GM18508 (cell line): ENCODE measurements at regions not wholly inside any gene's neighbourhood (a gene's known extent, or its start where the extent isn't known, plus 50 kb on each side); places are given as distances from the start of the nearest gene placed in this dataset.
"Not testable (repeated sequence)": the region's sequence is repeated elsewhere in the genome, so short reads cannot be mapped to it uniquely, and the experiment has no call there.

Source experiments
- ATAC-seq: cut with Tn5 transposase; IDR thresholded peaks from one replicate; pipeline ENCODE4 v1.9.1; 2021; ENCODE audit warnings: moderate number of reproducible peaks; ENCODE audit not compliant: insufficient read depth, unreplicated experiment

- ATAC-seq, result no peak
Observed at GRCh38 chr4:189202182-189202868, 738.3 kb upstream of the FRG1 start.

- ATAC-seq, result no peak
Observed at GRCh38 chr4:189202869-189203271, 737.8 kb upstream of the FRG1 start.

GRCh38 chr4:189204616-189205015 lies 736.1 kb upstream of the FRG1 start:
- no peak for ATAC-seq

- no peak for ATAC-seq
Observed at GRCh38 chr4:189206953-189207352, 733.7 kb upstream of the FRG1 start.

DNA sequence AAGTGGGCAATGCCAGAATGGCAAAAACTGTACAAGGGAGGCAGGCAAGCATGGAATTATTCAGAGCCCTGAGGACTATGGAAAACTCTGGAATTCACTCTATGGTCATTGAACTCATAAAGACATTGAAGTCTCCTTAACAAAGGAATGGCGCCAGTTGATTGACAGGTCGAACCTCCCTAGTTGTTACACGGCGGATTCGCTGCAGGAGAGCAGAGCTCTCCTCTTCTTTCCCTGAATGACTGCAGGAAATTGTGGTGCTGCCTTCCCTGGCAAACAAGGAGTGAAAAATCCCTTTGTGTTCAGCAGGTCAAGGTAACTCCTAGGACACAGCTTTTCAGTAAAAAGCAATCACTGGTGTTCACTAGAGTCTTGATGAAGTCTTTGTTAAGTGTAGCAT lies 732.8 kb upstream of the FRG1 start:
- ATAC-seq, result no peak

DNA sequence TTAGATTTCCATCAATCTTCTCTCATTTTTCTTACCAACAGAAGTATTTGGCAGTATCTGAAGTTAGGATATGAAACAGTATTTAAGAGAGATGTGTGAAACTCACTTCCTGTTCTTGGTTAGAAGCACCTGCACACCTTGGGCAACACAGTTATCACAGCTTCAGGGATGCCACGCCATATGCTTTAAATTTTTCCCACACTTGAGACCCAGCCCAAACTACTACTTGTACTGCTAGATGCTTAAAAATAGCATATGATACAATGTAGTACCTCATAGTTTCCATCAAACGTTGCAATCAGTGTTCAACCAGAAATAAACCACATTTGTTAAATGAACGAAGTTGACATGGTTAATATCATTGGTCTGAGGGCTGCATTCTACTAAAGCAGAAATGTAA lies 725.1 kb upstream of the FRG1 start:
- ATAC-seq, result no peak

DNA sequence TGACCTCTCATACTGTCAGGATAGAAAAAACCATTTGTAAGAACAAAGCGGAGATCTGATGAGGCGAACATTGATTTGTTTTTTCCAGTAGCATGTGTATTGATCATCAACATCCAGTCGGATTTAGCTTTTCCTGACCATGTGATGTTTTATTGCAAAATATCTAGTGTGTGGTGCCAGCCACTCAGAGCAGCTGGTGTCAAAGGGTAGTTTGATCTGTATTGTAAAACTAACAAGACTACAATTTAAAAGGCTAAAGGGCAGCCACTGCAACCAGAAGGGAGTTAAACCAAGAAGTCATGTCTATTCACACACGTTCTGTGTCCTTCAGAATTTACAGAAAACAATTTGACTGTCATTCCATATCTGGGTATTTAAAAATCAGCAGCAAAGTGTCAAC lies 719.0 kb upstream of the FRG1 start:
- no peak for ATAC-seq

DNA sequence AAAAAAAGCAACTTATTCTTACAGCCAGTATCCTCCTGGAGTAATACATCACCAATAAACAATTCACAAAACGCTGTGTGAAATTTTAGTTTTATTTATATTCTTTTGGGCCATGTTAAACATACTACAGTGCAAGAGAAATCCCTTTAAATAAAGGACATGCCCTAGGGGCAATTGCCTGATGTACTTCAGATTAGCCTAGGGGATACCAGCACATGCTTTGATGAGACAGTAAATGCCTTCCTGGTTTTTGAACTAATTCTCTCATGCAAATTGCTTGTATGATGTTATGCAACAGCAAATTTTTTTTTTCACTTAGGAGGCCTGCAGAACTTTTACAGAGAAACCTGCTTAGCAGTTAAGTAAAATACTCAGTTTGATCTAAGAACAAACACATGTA lies 711.9 kb upstream of the FRG1 start:
- no peak for ATAC-seq

DNA sequence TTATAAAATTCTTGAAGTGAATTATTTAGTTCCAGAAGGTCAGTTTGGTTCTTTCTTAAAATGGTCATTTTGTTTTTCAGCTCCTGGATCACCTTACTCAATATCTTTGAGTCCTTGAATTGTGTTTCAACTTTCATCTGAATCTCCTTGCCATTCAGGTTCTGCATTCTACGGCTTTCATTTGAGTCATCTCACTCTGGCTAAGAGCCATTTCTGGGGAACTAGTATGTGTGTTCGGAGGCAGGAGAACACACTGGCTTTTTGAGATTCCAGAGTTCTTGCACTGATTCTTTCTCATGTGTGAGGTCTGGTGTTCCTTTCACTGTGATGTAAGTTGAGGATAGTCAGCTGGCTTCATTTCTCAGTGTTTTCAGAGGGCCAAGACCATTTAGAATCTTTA lies 708.4 kb upstream of the FRG1 start:
- ATAC-seq, result no peak

- not testable (repeated sequence) for ATAC-seq
Observed at GRCh38 chr4:189233754-189234153, 706.9 kb upstream of the FRG1 start.

- ATAC-seq, result not testable (repeated sequence)
Observed at GRCh38 chr4:189234948-189235347, 705.7 kb upstream of the FRG1 start.

DNA sequence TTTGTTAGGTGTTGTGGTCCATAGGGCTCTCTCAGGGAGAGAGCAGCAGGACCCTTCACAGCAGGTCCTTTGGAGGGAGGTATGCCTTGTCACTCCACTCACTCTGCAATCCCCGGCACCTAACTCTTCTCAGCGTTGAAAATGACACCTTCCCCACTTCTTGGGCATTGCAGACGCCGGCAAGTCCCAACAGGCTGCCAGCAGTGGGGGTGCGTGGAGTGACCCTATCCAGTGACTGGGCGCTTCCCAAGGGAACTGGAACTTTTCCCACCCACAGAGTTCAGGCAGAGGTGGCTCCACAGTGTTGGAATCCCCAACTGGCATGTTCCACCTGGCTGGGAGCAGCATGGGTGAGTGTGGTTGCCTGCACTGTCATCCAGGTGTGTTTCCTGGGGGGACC lies 705.1 kb upstream of the FRG1 start:
- ATAC-seq, result no peak

DNA sequence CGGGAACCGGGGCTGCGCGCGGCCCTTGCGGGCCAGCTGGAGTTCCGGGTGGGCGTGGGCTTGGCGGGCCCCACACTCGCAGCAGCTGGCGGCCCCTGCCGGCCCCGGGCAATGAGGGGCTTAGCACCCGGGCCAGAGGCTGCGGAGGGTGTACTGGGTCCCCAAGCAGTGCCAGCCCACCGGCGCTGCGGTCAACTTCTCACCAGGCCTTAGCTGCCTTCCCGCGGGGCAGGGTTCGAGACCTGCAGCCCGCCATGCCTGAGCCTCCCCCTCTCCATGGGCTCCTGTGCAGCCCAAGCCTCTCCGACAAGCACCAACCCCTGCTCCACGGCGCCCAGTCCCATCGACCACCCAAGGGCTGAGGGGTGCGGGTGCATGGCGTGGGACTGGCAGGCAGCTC lies 704.4 kb upstream of the FRG1 start:
- not testable (repeated sequence) for ATAC-seq

DNA sequence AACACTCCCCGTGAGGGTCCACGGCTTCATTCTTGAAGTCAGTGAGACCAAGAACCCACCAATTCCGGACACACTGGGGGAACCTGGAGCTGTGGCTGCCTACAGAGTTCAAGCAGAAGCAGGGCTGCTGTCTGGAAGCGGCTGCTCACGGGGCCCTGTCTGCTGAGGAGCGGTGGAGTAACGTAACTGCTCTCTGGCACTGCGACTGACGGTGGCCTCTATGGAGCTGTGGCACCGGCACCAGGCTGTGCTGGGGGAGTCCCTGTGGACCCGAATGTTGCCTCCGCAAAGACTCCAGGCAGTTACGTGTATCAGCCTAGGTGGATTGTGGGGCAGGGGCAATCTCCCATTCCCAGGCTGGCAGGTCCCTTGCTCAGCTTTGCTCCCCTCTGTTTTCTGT lies 703.3 kb upstream of the FRG1 start:
- no peak for ATAC-seq

GRCh38 chr4:189255636-189256035 lies 685.0 kb upstream of the FRG1 start:
- no peak for ATAC-seq

DNA sequence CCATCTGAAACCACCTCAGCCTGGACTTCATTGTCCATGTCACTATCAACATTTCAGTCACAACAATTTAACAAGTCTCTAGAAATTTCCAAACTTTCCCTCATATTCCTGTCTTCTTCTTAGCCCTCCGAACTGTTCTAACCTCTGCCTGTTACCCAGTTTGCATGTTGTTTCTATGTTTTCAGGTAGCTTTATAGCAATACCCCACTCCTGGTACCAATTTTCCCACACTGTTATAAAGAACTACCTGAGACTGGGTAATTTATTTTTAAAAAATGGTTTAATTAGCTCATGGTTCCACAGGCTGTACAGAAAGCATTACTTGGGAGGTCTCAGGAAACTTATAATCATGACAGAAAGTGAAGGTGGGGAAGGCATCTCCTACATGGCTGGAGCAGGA lies 679.2 kb upstream of the FRG1 start:
- no peak for ATAC-seq

- no peak for ATAC-seq
Observed at GRCh38 chr4:189265515-189265914, 675.2 kb upstream of the FRG1 start.

- no peak for ATAC-seq
Observed at GRCh38 chr4:189267312-189267965, 673.2 kb upstream of the FRG1 start.

- ATAC-seq, result no peak
Observed at GRCh38 chr4:189278597-189279165, 662.0 kb upstream of the FRG1 start.

GRCh38 chr4:189279188-189279587 lies 661.5 kb upstream of the FRG1 start:
- ATAC-seq, result no peak

GRCh38 chr4:189285377-189285776 lies 655.3 kb upstream of the FRG1 start:
- ATAC-seq, result no peak

DNA sequence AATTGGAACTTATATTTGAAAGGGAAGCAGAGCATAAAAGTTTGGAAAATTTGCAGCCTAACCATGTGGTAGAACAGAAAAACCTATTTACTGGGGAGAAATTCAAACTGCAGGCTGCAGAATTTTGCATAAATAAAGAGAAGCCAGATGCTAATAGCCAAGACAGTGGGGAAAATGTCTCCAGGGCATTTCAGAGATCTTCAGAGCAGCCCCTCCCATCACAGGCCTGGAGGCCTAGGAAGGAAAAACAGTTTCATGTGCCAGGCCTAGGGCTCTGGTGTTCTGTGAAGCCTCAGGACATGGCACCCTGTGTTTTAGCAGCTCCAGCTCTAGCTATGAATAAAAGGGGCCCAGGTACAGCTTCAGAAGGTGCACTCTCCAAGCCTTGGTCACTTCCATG lies 648.7 kb upstream of the FRG1 start:
- no peak for ATAC-seq
